ENCODE measurements at regions not wholly inside any gene's neighbourhood (a gene's known extent, or its start where the extent isn't known, plus 50 kb on each side); places are given as distances from the start of the nearest gene placed in this dataset.

DNA sequence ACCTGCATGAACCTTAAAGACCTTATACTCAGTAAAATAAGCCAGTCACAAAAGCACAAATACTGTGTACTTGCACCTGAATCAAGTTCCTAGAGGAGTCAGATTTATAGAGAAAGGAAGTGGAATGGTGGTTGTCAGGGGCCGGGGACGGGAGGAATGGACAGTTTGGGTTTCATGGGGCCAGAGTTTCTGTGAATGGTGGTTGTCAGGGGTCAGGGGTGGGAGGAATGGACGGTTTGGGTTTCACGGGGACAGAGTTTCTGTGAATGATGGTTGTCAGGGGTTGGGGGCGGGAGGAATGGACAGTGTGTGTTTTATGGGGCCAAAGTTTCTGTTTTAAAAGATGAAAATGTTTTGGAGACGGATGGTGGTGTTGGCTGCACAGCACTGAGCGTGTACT is 260.0 kb upstream of the MKI67 start:
- TF ChIP-seq, protein P1, sequence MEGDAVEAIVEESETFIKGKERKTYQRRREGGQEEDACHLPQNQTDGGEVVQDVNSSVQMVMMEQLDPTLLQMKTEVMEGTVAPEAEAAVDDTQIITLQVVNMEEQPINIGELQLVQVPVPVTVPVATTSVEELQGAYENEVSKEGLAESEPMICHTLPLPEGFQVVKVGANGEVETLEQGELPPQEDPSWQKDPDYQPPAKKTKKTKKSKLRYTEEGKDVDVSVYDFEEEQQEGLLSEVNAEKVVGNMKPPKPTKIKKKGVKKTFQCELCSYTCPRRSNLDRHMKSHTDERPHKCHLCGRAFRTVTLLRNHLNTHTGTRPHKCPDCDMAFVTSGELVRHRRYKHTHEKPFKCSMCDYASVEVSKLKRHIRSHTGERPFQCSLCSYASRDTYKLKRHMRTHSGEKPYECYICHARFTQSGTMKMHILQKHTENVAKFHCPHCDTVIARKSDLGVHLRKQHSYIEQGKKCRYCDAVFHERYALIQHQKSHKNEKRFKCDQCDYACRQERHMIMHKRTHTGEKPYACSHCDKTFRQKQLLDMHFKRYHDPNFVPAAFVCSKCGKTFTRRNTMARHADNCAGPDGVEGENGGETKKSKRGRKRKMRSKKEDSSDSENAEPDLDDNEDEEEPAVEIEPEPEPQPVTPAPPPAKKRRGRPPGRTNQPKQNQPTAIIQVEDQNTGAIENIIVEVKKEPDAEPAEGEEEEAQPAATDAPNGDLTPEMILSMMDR (IDR thresholded peaks at IDR 0.05), result no peak
- no peak for TF ChIP-seq POLR2A (IDR thresholded peaks at IDR 0.05)
